WTC11 (cell line): ENCODE measurements at regions not wholly inside any gene's neighbourhood (a gene's known extent, or its start where the extent isn't known, plus 50 kb on each side); places are given as distances from the start of the nearest gene placed in this dataset.

ENCODE experiments used
- ATAC-seq: fragments of 200-7000 bp; cut with Tn5 transposase; 2 replicates; pipeline ENCODE4 v1.10.0; 2021; ENCODE audit warnings: mild to moderate bottlenecking, moderate library complexity
- CTCF ChIA-PET: fragments of 300-600 bp; sonication (Branson Sonifier 250); formaldehyde crosslinking; loops from one replicate; lab custom pipeline; 2021; ENCODE audit warnings: antibody characterized with exemption; lab: Charles Lee
- POLR2A ChIA-PET: fragments of 350-600 bp; sonication (Branson Sonifier 250); formaldehyde crosslinking; loops from one replicate; lab custom pipeline; 2021; ENCODE audit warnings: antibody characterized with exemption; lab: Charles Lee
- DNase-seq: peaks from one replicate; pipeline ENCODE4 v3.0.0; 2021; ENCODE audit warnings: low spot score
- H3K27ac Mint-ChIP-seq: 2 replicates; pipeline ENCODE4 v1.8.0; 2021; ENCODE audit warnings: mixed read lengths
- H3K27me3 Mint-ChIP-seq: 2 replicates; pipeline ENCODE4 v1.8.0; 2021; ENCODE audit warnings: low read depth, mild to moderate bottlenecking, moderate library complexity, mixed read lengths
- H3K36me3 Mint-ChIP-seq: 2 replicates; pipeline ENCODE4 v1.8.0; 2021; ENCODE audit warnings: mixed read lengths
- H3K4me1 Mint-ChIP-seq: 2 replicates; pipeline ENCODE4 v1.8.0; 2022; ENCODE audit warnings: mixed read lengths
- H3K4me3 Mint-ChIP-seq: 2 replicates; pipeline ENCODE4 v1.8.0; 2021; ENCODE audit warnings: mild to moderate bottlenecking, moderate library complexity, mixed read lengths
- H3K9me3 Mint-ChIP-seq: 2 replicates; pipeline ENCODE4 v1.8.0; 2021; ENCODE audit warnings: mixed read lengths
- ARID4B ChIP-seq: sonication (generic); formaldehyde crosslinking; IDR thresholded peaks from 2 replicates; pipeline ENCODE4 v1.8.0; 2023; ENCODE audit warnings: missing genetic modification reagents, mild to moderate bottlenecking, borderline replicate concordance
- CBFB ChIP-seq: sonication (generic); formaldehyde crosslinking; IDR thresholded peaks from 2 replicates; pipeline ENCODE4 v1.8.1; 2022; ENCODE audit warnings: mild to moderate bottlenecking, low read depth, missing genetic modification reagents
- ELF4 ChIP-seq: sonication (generic); formaldehyde crosslinking; IDR thresholded peaks from 2 replicates; pipeline ENCODE4 v1.8.1; 2022; ENCODE audit warnings: low read depth, mild to moderate bottlenecking, moderate library complexity, missing genetic modification reagents
- GTF2I ChIP-seq: fragments of 250-450 bp; sonication (Bioruptor Pico); conservative IDR thresholded peaks from 2 replicates; pipeline ENCODE4 v1.4.0; 2021; ENCODE audit warnings: mild to moderate bottlenecking
- NFATC4 ChIP-seq: fragments of 250-450 bp; sonication (Bioruptor Pico); IDR thresholded peaks from 2 replicates; pipeline ENCODE4 v1.9.0; 2021; ENCODE audit warnings: mild to moderate bottlenecking
- NR2C2 ChIP-seq: sonication (generic); formaldehyde crosslinking; IDR thresholded peaks from 2 replicates; pipeline ENCODE4 v1.8.0; 2022; ENCODE audit warnings: mild to moderate bottlenecking, missing genetic modification reagents
- NR3C1 ChIP-seq: sonication (generic); formaldehyde crosslinking; conservative IDR thresholded peaks from 2 replicates; pipeline ENCODE4 v1.8.1; 2023; ENCODE audit warnings: low read depth, mild to moderate bottlenecking, missing genetic modification reagents
- TEAD1 ChIP-seq: sonication (generic); formaldehyde crosslinking; IDR thresholded peaks from 2 replicates; pipeline ENCODE4 v1.8.0; 2022; ENCODE audit warnings: mild to moderate bottlenecking, missing genetic modification reagents
- USF1 ChIP-seq: sonication (generic); formaldehyde crosslinking; IDR thresholded peaks from 2 replicates; pipeline ENCODE4 v1.8.0; 2022; ENCODE audit warnings: mild to moderate bottlenecking, missing genetic modification reagents
- ZBTB43 ChIP-seq: sonication (generic); formaldehyde crosslinking; IDR thresholded peaks from 2 replicates; pipeline ENCODE4 v1.8.1; 2023; ENCODE audit warnings: mild to moderate bottlenecking, missing genetic modification reagents
- ZNF138 ChIP-seq: sonication (generic); formaldehyde crosslinking; conservative IDR thresholded peaks from 2 replicates; pipeline ENCODE4 v1.8.1; 2022; ENCODE audit warnings: mild to moderate bottlenecking, moderate library complexity, missing genetic modification reagents
- ZNF396 ChIP-seq: fragments of 250-450 bp; sonication (Bioruptor Pico); IDR thresholded peaks from 2 replicates; pipeline ENCODE4 v1.8.0; 2021; ENCODE audit warnings: mild to moderate bottlenecking, moderate library complexity, borderline replicate concordance
- ZNF425 ChIP-seq: fragments of 250-450 bp; sonication (Bioruptor Pico); conservative IDR thresholded peaks from 2 replicates; pipeline ENCODE4 v1.9.0; 2021; ENCODE audit warnings: mild to moderate bottlenecking
- ZNF532 ChIP-seq: fragments of 250-450 bp; sonication (Bioruptor Pico); IDR thresholded peaks from 2 replicates; pipeline ENCODE4 v1.9.0; 2021; ENCODE audit warnings: mild to moderate bottlenecking, borderline replicate concordance
- ZSCAN18 ChIP-seq: fragments of 250-450 bp; sonication (Bioruptor Pico); IDR thresholded peaks from 2 replicates; pipeline ENCODE4 v2.1.2; 2022; ENCODE audit warnings: mild to moderate bottlenecking, moderate library complexity
- TF ChIP-seq, protein P1 (sequence below): sonication (generic); formaldehyde crosslinking; IDR thresholded peaks from 2 replicates; pipeline ENCODE4 v1.8.1; 2022; ENCODE audit warnings: mild to moderate bottlenecking, moderate library complexity, missing genetic modification reagents
- TF ChIP-seq, protein P2 (sequence below): sonication (generic); formaldehyde crosslinking; IDR thresholded peaks from 2 replicates; pipeline ENCODE4 v1.8.0; 2023; ENCODE audit warnings: mild to moderate bottlenecking, missing genetic modification reagents

- no peak for DNase-seq
- H3K4me3 Mint-ChIP-seq = no peak overlapping the region
- H3K27ac Mint-ChIP-seq = no peak overlapping the region
- ChIA-PET POLR2A (no interaction called here), CTCF (interaction anchor here (0.6 kb wide), 1 partner anchor 222 kb away, joined by 3 read pairs; no protein-coding TSS in a partner anchor)
- TF ChIP-seq ARID4B (CRISPR knock-in tag) (no peak), ZNF532 (no peak), TEAD1 (no peak), NFATC4 (no peak), NR3C1 (no peak), ELF4 (no peak), CBFB (no peak), ZSCAN18 (CRISPR knock-in tag) (no peak), ZNF425 (no peak)
- TF ChIP-seq, protein P1, sequence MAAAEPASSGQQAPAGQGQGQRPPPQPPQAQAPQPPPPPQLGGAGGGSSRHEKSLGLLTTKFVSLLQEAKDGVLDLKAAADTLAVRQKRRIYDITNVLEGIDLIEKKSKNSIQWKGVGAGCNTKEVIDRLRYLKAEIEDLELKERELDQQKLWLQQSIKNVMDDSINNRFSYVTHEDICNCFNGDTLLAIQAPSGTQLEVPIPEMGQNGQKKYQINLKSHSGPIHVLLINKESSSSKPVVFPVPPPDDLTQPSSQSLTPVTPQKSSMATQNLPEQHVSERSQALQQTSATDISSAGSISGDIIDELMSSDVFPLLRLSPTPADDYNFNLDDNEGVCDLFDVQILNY (CRISPR knock-in tag) = no peak
- peaks cover 3% of the 10 kb centered on the region; the same call in 1 of the 2 replicates for H3K4me1 Mint-ChIP-seq
- ATAC-seq = no peak
- H3K27me3 Mint-ChIP-seq = no peaks in the 10 kb centered on the region; the same call in 1 of the 2 replicates
- H3K9me3 Mint-ChIP-seq = peaks cover 6% of the 10 kb centered on the region; the same call in 1 of the 2 replicates
- no peaks in the 10 kb centered on the region for H3K36me3 Mint-ChIP-seq
Measured at GRCh38 chr2:104574367-104574766, 279.5 kb upstream of the POU3F3 start.

GRCh38 chr2:104577143-104577542 is 276.8 kb upstream of the POU3F3 start:
- DNase-seq = no peak
- ChIA-PET CTCF (no interaction called here), POLR2A (interaction anchor here (0.6 kb wide), 1 partner anchor 100 kb away, joined by 4 read pairs; no protein-coding TSS in a partner anchor)
- Mint-ChIP-seq H3K36me3 (no peaks in the 10 kb centered on the region), H3K4me1 (peaks cover 12% of the 10 kb centered on the region), H3K4me3 (no peak overlapping the region), H3K27ac (no peak overlapping the region), H3K27me3 (no peaks in the 10 kb centered on the region; the same call in 1 of the 2 replicates), H3K9me3 (peaks cover 6% of the 10 kb centered on the region; the same call in 1 of the 2 replicates)
- no peak for ATAC-seq
- TF ChIP-seq, protein P2, sequence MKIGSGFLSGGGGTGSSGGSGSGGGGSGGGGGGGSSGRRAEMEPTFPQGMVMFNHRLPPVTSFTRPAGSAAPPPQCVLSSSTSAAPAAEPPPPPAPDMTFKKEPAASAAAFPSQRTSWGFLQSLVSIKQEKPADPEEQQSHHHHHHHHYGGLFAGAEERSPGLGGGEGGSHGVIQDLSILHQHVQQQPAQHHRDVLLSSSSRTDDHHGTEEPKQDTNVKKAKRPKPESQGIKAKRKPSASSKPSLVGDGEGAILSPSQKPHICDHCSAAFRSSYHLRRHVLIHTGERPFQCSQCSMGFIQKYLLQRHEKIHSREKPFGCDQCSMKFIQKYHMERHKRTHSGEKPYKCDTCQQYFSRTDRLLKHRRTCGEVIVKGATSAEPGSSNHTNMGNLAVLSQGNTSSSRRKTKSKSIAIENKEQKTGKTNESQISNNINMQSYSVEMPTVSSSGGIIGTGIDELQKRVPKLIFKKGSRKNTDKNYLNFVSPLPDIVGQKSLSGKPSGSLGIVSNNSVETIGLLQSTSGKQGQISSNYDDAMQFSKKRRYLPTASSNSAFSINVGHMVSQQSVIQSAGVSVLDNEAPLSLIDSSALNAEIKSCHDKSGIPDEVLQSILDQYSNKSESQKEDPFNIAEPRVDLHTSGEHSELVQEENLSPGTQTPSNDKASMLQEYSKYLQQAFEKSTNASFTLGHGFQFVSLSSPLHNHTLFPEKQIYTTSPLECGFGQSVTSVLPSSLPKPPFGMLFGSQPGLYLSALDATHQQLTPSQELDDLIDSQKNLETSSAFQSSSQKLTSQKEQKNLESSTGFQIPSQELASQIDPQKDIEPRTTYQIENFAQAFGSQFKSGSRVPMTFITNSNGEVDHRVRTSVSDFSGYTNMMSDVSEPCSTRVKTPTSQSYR (CRISPR knock-in tag) = no peak
- TF ChIP-seq ZBTB43 (CRISPR knock-in tag) (no peak), ZNF138 (CRISPR knock-in tag) (no peak), NR2C2 (CRISPR knock-in tag) (no peak), ZNF396 (CRISPR knock-in tag) (no peak), USF1 (CRISPR knock-in tag) (no peak), GTF2I (CRISPR knock-in tag) (no peak)
